ENCODE measurements at regions not wholly inside any gene's neighbourhood (a gene's known extent, or its start where the extent isn't known, plus 50 kb on each side); places are given as distances from the start of the nearest gene placed in this dataset.
"Not testable (repeated sequence)": the region's sequence is repeated elsewhere in the genome, so short reads cannot be mapped to it uniquely, and the experiment has no call there.

- DNase-seq, result no peak
Measured at GRCh38 chr6:137399881-137400443, 94.2 kb downstream of the OLIG3 start.

GRCh38 chr6:137395316-137395715, 98.9 kb downstream of the OLIG3 start:
- DNase-seq, result no peak

- DNase-seq, result no peak
Measured at GRCh38 chr6:137391061-137391814, 103.0 kb downstream of the OLIG3 start.

- DNase-seq, result no peak
Measured at GRCh38 chr6:137390334-137390733, 103.9 kb downstream of the OLIG3 start.

GRCh38 chr6:137389150-137389704, 105.0 kb downstream of the OLIG3 start:
- DNase-seq, result no peak

GRCh38 chr6:137387096-137387764, 107.0 kb downstream of the OLIG3 start:
- no peak for DNase-seq

GRCh38 chr6:137383287-137383686, 110.9 kb downstream of the OLIG3 start:
- DNase-seq, result not testable (repeated sequence)

GRCh38 chr6:137378090-137378369, 116.2 kb downstream of the OLIG3 start:
- no peak for DNase-seq

GRCh38 chr6:137373296-137373695, 120.9 kb downstream of the OLIG3 start:
- no peak for DNase-seq

- DNase-seq, result no peak
Measured at GRCh38 chr6:137372532-137372931, 121.7 kb downstream of the OLIG3 start.

GRCh38 chr6:137371634-137372016, 122.6 kb downstream of the OLIG3 start:
- DNase-seq, result no peak

GRCh38 chr6:137370871-137371633, 123.1 kb downstream of the OLIG3 start:
- no peak for DNase-seq

GRCh38 chr6:137369136-137369535, 125.1 kb downstream of the OLIG3 start:
- no peak for DNase-seq

GRCh38 chr6:137365707-137366437, 128.3 kb downstream of the OLIG3 start:
- DNase-seq, result no peak

GRCh38 chr6:137363805-137364138, 130.4 kb downstream of the OLIG3 start:
- DNase-seq, result no peak

- DNase-seq, result no peak
Measured at GRCh38 chr6:137362878-137363804, 131.1 kb downstream of the OLIG3 start.

- no peak for DNase-seq
Measured at GRCh38 chr6:137361701-137362100, 132.5 kb downstream of the OLIG3 start.

GRCh38 chr6:137358273-137358672, 135.9 kb downstream of the OLIG3 start:
- DNase-seq, result no peak

GRCh38 chr6:137357948-137358266, 136.3 kb downstream of the OLIG3 start:
- no peak for DNase-seq

GRCh38 chr6:137357263-137357947, 136.8 kb downstream of the OLIG3 start:
- no peak for DNase-seq
